ENCODE measurements at regions not wholly inside any gene's neighbourhood (a gene's known extent, or its start where the extent isn't known, plus 50 kb on each side); places are given as distances from the start of the nearest gene placed in this dataset.

DNA sequence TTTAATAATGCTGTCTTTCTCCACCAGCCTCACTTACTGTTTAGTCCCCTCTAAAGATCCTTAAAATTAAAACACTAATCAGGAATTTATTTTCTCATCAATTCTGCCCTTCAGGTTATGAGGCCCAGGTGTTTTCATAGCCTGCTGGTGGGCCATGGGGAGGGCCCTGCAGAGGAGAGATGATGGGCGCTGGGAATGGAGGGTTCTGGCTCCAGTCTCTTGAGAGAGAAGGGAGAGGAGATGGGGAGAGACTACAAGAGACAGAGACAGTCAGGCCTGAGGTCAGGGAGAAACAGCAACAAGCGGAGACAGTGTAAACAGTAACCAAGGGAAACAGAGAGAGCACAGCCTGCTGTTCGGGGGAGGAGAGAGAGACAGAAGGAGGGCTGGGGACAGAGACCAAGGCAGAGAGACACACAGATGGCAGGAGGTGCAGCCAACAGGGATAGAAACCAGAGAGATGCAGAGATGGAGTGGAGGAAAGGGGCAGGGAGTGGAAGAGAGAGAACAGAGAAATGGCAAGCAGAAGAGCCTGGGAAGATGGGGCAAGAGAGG is 187.3 kb upstream of the SYT13 start:
- DNase-seq (ENCODE audit: low spot score): no peak

GRCh38 chr11:45472716-45473317 is 186.7 kb upstream of the SYT13 start:
- DNase-seq (ENCODE audit: low spot score): no peak

DNA sequence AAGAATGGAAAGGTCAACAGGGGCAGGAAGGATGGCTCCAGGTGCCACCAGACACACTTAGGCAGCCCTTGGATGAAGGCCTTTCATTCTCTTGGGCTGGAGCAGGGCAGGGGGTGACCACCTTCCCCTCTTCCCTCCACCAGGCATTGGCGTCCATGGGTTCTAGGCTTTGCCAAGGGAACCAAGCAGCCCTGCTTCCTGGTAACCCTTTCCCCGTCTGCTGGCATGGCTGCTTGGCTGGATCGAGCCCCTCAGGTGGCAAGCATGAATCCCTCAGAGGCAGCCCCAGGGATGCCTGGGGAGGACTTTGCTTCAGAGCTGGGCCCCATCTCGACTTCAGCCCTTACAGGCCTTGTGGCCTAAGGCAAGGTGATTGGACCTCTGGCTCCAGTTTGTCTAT is 185.1 kb upstream of the SYT13 start:
- no peak for DNase-seq (ENCODE audit: low spot score)

DNA sequence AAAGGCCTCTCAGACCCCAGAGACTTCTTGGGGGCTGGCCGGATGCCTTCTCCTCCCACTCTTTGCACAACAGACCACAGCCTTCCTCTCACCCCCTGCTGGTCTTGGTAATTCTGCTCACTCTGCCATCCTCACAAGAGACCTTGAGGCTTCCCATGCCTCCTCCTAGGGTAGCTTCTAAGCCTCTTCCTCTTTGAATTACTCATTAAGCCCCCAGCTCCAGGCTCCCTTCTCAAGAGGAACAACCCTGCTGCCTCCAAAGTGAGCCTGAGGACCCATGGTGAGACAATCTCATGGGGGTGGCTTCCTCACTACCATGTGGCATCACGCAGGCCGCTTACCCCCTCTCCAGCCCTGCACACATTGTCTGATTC is 184.6 kb upstream of the SYT13 start:
- no peak for DNase-seq (ENCODE audit: low spot score)

GRCh38 chr11:45470151-45470793 is 184.1 kb upstream of the SYT13 start:
- no peak for DNase-seq (ENCODE audit: low spot score)

DNA sequence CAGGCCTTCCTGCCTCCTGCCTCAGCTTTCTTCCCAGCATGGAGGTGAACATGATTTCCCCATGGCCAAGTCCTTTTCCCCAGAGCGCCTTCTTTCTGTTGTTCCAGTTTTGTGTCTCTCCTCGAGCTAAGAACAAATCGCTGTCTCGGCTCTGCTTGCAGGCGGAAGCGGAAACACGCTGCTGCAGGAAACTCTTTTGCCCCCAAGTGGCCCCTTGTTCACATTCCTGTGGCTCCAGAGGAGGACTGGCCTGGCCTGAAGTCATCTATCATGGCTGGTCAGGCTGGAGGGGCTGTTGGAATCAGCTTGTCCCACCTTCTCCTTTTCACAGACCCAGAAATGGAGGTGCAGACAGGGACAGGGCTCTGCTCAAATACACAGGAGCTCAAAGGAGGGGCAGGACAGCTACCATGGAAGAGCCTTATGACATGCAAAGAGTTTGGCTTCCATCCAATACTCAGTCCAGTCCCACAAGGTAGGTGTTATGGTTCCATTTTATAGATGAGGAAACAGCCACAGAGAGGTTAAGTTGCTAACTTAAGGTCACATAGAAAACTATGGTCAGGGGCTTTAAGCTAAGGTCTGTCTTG is 182.2 kb upstream of the SYT13 start:
- DNase-seq (ENCODE audit: low spot score): no peak

DNA sequence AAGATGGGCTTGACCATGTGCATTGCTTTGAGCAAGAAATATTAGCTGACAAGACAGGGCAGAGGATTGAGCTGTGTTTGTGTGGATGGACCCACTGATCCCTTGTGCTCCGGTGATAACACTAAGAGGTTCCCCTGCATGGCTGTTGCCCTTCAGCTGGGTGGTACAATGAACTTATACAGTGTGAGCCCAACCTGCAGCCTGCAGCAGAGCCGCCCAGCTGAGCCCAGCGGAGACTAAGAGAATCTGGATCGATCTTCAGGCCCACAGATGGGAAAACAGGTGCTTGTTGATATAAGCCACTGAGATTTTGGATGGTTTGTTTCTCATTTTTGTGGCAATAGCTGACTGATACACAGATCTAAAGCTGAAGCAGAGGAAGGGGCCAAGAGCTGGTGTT is 177.4 kb upstream of the SYT13 start:
- DNase-seq (ENCODE audit: low spot score): no peak

GRCh38 chr11:45461514-45461913 is 175.4 kb upstream of the SYT13 start:
- no peak for DNase-seq (ENCODE audit: low spot score)

DNA sequence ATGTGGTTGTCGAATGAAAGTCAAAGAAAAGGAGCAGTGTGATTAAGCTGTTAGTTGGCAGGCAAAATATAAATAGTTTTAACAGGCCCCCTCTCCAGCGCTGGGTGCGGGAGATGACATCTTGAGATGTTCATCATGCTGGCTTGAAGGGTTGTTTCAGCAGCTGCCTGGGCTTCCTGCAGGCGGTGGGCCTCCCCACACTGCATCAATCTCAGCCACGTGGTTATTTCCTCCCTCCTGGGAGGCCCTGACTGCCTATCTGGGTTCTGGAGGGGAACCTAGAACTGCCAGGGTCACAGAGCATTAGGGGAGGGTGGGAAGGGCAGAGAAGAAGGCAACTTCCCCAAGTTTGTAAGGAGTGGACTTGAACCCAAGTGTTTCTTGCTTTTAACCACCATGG is 173.3 kb upstream of the SYT13 start:
- DNase-seq (ENCODE audit: low spot score): no peak

DNA sequence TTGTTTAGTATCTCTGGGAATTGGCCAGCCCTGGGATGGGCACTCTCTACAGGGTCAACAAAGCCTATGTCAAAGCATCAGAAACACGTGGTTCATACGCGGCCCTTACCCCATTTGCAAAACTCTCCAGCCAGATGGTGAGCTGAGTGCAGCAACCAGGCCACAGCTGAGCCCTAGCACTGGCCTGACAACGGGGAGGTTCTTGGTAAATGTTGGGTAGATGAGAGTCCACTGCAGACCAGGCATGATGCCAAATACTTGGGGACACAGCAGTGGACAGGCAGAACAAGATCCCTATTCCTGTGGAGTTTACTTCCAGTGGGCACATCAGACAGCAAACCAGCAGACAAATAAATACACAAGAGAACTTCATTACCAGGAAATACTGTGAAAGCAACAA is 172.1 kb upstream of the SYT13 start:
- DNase-seq (ENCODE audit: low spot score): no peak

GRCh38 chr11:45457649-45458048 is 171.5 kb upstream of the SYT13 start:
- no peak for DNase-seq (ENCODE audit: low spot score)

DNA sequence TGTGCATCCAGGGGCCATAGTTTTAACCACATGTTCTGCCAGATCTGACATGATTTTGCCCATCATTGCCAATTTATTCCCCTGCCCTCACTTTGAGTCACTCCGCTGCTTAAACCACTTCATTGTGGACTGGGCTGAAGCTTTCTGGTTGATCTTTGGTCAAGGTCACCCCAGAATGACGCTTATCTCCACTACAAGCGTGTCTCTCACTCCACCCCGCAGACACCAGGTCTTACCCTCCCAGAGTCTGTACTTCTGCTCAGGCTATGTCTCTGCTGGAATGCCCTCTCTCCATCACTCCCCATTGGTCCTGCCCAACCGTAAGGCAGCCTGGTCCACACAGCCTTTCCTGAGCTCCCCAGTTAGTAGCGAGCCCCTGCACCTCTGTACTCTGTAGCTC is 170.5 kb upstream of the SYT13 start:
- DNase-seq (ENCODE audit: low spot score): no peak

DNA sequence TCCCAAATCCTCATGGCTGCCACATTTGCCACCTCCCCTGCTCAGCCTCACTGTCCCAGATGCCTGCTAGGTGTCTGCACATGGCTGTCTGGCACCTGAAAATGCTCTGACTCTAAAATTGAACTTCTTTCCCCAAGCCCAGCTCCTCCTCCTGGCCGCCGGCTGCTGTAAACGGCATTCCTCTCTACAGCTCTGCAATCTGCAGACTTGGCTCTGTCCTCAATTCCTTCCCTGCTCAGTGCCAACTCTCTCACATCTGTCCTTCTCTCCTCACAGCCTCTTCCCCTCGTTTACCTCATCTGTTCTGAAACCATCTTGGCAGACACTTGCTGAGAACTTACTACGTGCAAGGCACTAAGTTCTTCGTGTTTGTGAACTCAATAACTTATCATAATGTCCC is 169.4 kb upstream of the SYT13 start:
- no peak for DNase-seq (ENCODE audit: low spot score)

- DNase-seq (ENCODE audit: low spot score): no peak
Measured at GRCh38 chr11:45454917-45455401, 168.8 kb upstream of the SYT13 start.

DNA sequence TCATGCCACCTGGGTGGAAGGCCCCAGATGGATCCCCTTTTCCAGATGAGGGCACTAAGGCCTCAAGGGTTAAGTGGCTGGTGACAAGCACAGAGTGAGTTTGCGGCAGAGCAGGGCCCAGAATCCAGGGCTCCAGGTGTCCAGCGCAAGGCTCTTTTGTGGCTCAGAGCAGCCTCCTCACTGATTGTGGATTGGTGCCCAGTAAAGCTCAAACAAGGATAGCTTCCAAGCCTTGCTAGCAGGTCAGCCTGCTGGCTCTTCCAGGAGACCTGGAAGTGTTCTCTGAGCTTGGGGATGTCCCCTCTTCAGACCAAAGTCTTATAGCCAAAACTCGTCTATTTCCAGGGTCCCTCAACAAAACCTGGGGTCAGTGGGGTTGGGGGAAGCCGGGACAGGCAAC is 167.6 kb upstream of the SYT13 start:
- DNase-seq (ENCODE audit: low spot score): no peak

GRCh38 chr11:45451766-45452440 is 165.8 kb upstream of the SYT13 start:
- DNase-seq (ENCODE audit: low spot score): no peak

- DNase-seq (ENCODE audit: low spot score): no peak
Measured at GRCh38 chr11:45450189-45450588, 164.0 kb upstream of the SYT13 start.

DNA sequence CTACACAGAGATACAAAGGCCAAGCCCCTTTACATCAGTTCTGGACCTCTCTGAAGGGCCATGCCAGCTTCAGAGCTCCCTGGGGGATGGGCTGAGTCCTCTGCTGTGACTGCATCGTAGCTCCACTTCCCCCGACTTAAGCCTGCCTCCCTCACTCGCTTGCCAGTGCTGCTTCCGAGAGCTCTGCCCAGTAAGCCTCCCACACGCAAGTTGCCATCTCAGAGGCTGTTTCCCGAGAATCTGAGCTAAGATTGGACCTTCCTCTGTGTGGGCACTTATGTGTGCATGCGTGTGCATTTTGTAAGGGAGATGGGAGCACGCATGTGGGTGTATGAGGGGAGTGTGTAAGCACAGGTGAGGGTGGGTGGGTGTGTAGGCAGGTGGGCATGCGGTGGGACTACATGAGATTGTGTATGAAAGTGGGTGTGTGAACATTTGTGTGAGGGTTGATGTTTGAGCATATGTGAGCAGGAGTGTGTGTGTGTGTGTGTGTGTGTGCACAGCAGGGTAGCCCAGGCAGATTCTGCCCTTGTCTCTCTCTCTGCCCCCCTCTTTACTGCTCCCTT is 163.0 kb upstream of the SYT13 start:
- DNase-seq (ENCODE audit: low spot score): no peak

GRCh38 chr11:45448561-45448960 is 162.4 kb upstream of the SYT13 start:
- no peak for DNase-seq (ENCODE audit: low spot score)

GRCh38 chr11:45446998-45447397 is 160.9 kb upstream of the SYT13 start:
- no peak for DNase-seq (ENCODE audit: low spot score)

GRCh38 chr11:45446434-45446833 is 160.3 kb upstream of the SYT13 start:
- no peak for DNase-seq (ENCODE audit: low spot score)

DNA sequence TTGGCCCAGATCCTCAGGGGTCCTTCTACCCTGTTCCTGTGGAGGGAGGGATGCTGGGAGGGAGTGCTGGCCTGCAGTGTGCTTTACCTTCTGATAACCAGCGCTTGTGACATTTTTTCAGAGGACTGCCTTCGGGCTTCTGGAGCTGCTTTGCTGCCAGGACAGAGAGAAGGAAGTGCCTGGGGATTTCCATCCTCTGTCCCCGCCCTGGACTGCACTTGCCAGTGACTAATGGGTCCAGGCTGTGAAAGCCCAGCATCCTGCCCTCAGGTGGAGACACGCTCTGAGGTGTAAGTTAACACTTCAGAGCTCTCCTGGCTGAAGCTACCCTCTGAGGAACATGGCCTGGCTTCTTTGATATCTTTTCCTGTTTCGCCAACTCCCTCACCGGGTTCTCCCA is 158.7 kb upstream of the SYT13 start:
- DNase-seq (ENCODE audit: low spot score): no peak

- DNase-seq (ENCODE audit: low spot score): no peak
Measured at GRCh38 chr11:45440111-45440510, 154.0 kb upstream of the SYT13 start.
